ENCODE measurements at regions not wholly inside any gene's neighbourhood (a gene's known extent, or its start where the extent isn't known, plus 50 kb on each side); places are given as distances from the start of the nearest gene placed in this dataset.

DNA sequence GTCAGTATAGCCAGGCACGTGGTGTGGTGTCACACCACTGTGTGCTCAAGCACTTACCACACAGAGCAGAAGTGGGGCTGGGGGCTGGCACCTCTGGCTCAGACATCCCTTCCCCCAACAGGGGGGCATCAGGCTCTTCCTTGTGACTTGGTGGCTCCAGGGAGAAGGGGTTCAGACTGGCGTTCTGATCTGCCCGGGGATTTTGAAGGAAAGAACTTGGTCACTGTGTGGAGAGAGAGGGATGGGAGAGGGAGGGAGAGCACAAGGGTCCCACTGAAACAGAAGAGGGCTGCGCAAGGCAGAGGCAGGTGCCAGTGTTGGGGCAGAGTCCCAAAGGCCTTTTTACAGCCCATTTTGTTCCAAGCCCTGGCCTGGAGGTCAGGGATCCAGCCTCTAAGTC is 109.7 kb upstream of the ALDH1B1 start:
- H3K9me3 ChIP-seq (ENCODE audit: low read depth), result no peaks in the 10 kb centered on the region
- no peak overlapping the region for H3K27ac ChIP-seq
- no peaks in the 10 kb centered on the region for H3K36me3 ChIP-seq
- TF ChIP-seq, protein P1, sequence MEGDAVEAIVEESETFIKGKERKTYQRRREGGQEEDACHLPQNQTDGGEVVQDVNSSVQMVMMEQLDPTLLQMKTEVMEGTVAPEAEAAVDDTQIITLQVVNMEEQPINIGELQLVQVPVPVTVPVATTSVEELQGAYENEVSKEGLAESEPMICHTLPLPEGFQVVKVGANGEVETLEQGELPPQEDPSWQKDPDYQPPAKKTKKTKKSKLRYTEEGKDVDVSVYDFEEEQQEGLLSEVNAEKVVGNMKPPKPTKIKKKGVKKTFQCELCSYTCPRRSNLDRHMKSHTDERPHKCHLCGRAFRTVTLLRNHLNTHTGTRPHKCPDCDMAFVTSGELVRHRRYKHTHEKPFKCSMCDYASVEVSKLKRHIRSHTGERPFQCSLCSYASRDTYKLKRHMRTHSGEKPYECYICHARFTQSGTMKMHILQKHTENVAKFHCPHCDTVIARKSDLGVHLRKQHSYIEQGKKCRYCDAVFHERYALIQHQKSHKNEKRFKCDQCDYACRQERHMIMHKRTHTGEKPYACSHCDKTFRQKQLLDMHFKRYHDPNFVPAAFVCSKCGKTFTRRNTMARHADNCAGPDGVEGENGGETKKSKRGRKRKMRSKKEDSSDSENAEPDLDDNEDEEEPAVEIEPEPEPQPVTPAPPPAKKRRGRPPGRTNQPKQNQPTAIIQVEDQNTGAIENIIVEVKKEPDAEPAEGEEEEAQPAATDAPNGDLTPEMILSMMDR (IDR thresholded peaks at IDR 0.05; ENCODE audit: low read depth, low read length), result no peak
- H3K4me3 ChIP-seq, result no peak overlapping the region
- H3K4me1 ChIP-seq (ENCODE audit: low read depth), result no peaks in the 10 kb centered on the region
- DNase-seq (ENCODE audit: low read depth in 1 of 2, low spot score in 1 of 2), result no peak
- no peaks in the 10 kb centered on the region for H3K27me3 ChIP-seq

DNA sequence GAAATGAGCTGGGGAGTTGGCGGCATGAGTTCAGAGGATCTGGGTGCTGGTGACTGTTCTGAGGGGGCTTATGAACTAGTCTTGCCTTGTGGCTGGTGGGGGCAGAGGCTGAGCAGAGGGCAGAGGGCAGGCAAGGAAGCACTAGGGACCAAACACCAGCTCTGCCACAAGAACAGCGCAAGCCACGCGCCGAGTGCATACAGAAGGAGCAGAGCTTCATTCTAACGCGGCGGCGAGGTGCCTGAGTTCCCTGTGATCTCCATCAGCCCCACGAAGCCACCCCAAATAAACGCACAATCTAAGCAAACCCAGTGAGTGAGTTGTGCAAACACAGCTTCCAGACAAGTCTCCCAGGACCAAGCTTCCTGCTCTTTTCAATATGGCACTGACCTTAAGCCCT is 110.6 kb upstream of the ALDH1B1 start:
- Histone ChIP-seq H3K4me3 (no peak overlapping the region), H3K36me3 (no peaks in the 10 kb centered on the region), H3K27ac (no peak overlapping the region), H3K9me3 (ENCODE audit: low read depth) (no peaks in the 10 kb centered on the region), H3K27me3 (no peaks in the 10 kb centered on the region), H3K4me1 (ENCODE audit: low read depth) (no peaks in the 10 kb centered on the region)
- no peak for DNase-seq (ENCODE audit: low read depth in 1 of 2, low spot score in 1 of 2)
- TF ChIP-seq, protein P1 (IDR thresholded peaks at IDR 0.05; ENCODE audit: low read depth, low read length), result no peak

DNA sequence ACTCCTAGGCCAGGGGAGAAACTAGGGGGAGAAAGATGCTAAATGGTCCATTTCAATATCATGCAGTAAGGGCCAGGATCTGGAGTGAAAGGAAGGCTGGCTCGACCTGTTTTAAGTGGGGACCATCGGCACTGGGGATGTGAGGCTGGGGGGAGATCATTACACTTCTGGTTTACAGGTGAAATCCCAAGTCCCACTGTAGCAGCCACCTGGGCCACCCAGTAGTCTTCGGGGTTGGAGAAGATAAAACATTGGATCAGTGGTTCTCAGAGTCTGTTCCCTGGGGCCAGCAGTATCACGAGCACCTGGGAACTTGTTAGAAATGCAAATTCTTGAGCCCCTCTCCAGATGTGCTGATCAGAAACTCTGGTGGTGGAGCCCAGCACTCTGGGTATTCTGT is 111.3 kb upstream of the ALDH1B1 start:
- TF ChIP-seq, protein P1 (IDR thresholded peaks at IDR 0.05; ENCODE audit: low read depth, low read length), result no peak
- no peaks in the 10 kb centered on the region for H3K36me3 ChIP-seq

DNA sequence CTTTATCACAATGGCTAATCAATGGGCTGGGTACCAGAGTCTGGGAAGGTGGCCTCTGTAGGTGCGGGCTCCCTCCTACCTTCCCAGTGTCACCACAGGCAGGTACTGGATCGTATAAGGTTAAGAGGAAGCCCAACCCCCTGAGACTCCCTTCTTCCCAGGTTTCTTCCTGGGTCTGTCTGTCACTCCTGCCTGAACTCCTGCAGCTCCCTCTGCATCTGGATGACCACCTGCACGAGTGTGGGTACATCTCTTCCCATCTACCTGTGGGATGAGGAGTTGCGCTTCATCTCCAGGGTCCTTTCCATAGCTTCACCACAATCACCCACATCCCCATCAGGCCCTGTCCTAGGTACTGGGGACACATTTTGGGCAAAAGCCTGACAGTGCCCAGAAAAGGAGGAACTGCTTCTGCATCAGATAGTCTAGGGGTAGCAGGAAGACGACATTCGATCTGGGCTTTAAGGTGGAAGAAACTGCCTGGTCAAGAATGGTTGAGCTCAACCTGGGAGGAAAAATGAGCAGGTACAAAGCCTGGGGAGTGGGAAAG is 112.2 kb upstream of the ALDH1B1 start:
- TF ChIP-seq, protein P1 (IDR thresholded peaks at IDR 0.05; ENCODE audit: low read depth, low read length), result no peak
- H3K27ac ChIP-seq, result no peak overlapping the region
- no peak overlapping the region for H3K4me3 ChIP-seq
- no peaks in the 10 kb centered on the region for H3K27me3 ChIP-seq
- no peaks in the 10 kb centered on the region for H3K36me3 ChIP-seq
- DNase-seq (ENCODE audit: low read depth in 1 of 2, low spot score in 1 of 2), result no peak
- H3K9me3 ChIP-seq (ENCODE audit: low read depth), result no peaks in the 10 kb centered on the region
- H3K4me1 ChIP-seq (ENCODE audit: low read depth), result no peaks in the 10 kb centered on the region

More for the DNA sequence above, 111.3 kb upstream of the ALDH1B1 start:
- Histone ChIP-seq H3K4me1 (ENCODE audit: low read depth) (no peaks in the 10 kb centered on the region), H3K27ac (no peak overlapping the region), H3K27me3 (no peaks in the 10 kb centered on the region), H3K9me3 (ENCODE audit: low read depth) (no peaks in the 10 kb centered on the region), H3K4me3 (no peak overlapping the region)
- DNase-seq (ENCODE audit: low read depth in 1 of 2, low spot score in 1 of 2), result no peak

DNA sequence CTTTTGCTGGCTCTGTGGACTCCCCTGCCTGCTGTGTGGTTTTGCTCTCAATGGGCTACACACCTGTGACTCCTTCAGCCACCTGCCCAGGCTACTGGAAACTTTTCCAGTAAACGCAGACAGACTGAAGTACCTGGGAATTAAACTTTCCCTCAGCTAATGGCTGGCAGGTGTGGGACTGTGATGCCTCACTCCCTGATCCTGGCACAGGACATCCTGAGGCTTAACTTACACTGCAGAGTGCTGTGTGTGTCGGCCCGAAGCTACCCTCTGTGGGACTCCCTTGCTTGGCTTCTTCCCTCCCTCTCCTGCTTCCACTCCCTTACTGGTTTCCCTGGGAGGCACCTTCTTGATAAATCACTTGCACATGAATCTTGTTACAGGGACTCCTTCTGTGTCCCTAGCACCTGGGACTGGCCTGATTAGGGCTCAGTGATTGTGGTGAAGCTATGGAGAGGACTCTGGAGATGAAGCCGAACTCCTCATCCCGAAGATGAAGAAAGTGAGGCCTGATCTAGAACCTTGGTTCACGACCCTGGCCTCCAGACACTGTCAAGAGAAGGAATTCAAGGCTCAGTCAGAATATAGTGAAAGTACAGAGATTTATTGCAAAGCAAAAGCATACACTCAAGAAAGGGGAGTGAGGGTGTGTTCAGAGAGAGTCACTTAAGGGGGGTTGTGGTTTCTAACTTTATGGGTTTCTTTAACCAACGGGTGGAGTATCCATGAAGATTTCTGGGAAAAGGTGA is 113.4 kb upstream of the ALDH1B1 start:
- Histone ChIP-seq H3K4me1 (ENCODE audit: low read depth) (no peaks in the 10 kb centered on the region), H3K9me3 (ENCODE audit: low read depth) (no peaks in the 10 kb centered on the region), H3K27ac (no peak overlapping the region), H3K27me3 (no peaks in the 10 kb centered on the region), H3K36me3 (no peaks in the 10 kb centered on the region), H3K4me3 (no peak overlapping the region)
- TF ChIP-seq, protein P1 (IDR thresholded peaks at IDR 0.05; ENCODE audit: low read depth, low read length), result no peak
- no peak for DNase-seq (ENCODE audit: low read depth in 1 of 2, low spot score in 1 of 2)
